Inflammatory macrophage (primary cell): ENCODE measurements at regions not wholly inside any gene's neighbourhood (a gene's known extent, or its start where the extent isn't known, plus 50 kb on each side); places are given as distances from the start of the nearest gene placed in this dataset.

ENCODE experiments used
- DNase-seq, 2 donors: peaks; one replicate each; pipeline ENCODE4 v3.0.0-alpha.2; 2020 to 2022

DNA sequence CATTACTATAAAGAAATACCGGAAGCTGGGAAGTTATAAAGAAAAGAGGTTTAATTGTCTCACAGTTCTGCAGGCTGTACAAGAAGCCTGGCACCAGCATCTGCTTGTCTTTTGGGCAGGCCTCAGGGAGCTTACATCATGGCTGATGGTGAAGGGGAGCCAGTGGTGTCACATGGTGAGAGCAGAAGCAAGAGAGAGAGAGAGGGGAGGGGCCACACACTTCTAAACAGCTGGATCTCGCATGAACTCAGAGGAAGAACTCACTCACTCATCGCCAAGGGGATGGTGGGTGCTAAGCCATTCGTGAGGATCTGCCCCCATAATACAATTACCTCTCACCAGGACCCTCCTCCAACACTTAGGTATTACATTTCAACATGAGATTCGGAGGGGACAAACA, 51.8 kb upstream of the ANKRD34C start:
- no peak for DNase-seq

DNA sequence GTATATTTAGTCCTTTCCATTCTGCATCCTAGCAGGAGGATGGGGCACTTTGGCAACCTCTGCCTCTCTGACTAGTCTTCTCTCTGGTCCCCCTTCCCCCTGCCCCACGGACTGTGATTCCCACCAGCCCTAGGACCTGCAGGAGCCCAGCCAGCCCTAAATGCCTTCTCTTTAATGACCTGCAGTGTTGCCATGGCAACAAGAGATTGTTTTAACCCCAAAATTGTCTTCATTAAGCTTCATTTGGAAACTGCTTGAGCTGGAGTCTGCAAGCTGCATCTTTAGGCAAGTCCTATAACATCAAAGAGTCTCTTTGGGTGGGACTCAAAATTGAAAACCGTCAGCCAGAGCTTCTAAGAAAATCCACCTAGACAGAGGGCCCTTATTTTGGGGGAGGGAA, 59.7 kb upstream of the ANKRD34C start:
- DNase-seq = no peak

DNA sequence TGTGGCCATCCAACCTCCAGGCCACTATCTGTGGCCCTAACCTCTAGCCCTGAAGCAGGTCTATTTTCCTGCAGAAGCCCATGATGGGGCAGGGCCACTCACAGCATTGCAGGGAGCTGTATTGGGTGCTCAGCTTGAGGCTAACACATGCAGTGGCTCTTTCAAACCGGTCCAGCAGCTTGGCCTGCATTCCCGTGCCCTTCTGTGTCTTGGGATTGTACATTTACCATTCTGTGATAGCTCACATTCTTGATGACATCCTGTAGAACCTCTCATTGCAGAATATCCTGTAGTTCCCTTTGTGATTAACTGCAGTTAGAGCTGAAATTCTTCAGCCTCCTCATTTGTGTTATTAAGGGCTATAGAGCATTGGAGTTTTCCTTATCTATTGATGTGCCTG, 60.8 kb upstream of the ANKRD34C start:
- DNase-seq = no peak

DNA sequence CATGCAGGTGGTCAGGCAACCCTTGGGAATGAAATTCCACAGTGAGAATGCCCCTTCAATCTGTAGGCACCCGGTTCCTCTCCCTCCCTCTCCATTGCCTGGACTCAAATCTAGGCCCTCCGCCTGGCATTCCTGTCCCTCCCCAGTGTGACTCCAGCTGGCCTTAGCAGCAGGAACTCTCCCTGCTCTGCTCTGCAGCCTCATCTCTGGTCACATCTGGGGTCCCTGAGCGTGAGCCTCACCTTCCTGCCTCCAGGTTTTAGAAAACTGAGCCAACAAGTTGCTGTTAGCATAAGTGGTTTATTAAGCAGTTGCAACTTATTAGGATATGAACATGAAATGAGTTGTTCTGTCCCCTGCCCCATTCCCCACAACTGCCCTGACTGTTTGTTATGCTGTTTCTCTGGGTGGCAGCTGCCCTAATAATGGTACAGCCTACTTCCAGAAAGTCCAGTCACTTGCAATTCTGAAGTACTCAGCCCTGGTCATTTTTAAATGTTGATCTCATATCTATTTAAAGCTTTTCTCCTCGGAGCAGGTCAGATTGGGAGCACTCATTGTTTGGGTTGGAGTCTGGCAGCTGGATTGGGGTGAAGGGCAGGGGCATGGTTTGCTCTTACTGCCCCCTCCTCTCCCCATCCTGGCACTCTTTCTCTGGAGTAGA, 63.0 kb upstream of the ANKRD34C start:
- DNase-seq = no peak

DNA sequence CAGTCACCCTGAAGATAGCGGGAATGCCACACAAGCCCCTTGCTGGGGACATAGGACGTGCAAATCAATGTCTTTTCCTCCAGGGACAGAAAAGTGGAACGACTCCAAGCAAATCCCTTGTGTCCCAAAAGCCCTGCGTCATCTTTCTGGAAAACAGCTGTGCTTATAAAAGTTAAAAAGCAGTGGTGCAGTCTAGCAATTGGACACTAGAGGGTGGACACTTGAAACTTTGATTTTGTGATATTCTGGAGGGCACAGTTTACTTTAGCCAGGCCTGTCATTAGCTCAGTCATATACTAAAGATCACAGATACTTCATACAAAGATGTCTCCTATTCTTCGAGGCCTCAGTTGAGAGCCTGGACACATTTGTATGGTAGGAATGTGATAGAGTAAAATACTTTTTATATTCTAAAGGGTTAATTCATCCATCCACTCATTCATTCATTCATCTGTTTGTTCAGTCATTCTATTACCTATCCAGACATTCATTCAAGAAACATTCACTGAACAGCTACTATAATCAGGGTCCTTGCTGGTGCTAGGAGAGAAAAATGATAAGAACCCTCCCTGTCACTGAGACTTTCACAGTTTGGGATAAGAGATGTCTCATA, 63.8 kb upstream of the ANKRD34C start:
- DNase-seq = no peak

DNA sequence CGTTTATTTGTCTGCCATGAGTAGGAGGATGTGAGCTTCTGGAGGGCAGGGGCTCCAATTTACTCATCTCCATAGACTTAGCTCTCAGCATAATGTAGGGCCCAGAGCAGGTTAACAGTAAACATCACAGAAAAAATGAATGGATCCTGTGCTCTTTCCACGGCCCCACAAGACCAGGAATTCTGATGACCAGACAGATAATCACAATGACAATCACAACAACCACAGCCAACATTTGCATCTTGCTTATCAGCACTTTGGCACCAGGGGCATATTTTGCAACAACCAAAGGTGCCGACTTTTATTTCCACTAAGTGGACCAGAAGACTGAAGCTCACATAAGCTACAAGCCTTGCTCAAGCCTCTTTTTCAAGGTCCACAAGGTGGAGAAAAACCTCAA, 68.9 kb upstream of the ANKRD34C start:
- no peak for DNase-seq

DNA sequence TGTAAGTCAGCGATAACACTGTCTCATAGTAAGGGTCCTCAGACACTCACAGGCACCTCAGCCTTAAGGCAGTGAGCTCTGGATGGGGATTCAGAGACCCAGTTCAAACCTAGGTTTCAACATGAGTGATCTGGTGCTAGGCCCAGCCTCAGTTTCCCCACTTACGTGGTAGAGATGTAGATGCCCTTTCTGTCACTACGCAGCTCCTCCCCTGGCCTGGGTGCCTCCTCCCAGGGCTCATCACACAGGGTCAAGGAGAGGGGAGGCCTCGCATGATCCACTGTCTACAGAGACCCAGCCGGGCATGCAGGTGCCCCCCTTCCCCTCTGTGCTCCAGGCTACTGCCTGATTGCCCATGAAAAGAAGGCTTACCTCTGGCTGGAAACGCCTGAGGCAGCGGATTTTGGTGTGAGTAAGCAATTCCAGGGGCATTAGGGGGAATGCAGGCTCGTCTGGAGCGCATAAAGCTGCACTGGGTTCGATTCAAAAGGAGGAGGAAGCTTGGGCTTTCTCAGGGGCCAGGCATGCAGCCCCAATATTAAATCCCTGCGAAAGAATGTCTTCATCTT, 69.8 kb upstream of the ANKRD34C start:
- no peak for DNase-seq

DNA sequence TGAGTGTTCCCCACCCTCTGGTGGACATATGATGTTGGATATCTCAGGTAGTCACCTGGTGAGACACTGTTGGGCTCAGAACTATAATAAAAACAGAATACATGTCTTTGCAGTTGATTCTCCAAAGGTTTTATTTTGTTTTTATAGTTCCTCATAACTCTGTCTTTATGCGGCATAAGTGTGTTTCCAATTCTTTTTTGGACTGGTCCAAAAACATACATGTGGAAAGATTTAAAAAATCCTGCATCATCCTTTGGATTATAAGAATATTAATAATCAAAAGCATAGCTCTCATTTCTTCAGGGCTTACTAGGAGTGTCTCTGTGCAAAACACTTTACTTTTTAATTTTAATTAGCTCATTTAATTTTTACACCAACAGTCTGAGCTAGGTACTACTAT, 71.0 kb upstream of the ANKRD34C start:
- no peak for DNase-seq

DNA sequence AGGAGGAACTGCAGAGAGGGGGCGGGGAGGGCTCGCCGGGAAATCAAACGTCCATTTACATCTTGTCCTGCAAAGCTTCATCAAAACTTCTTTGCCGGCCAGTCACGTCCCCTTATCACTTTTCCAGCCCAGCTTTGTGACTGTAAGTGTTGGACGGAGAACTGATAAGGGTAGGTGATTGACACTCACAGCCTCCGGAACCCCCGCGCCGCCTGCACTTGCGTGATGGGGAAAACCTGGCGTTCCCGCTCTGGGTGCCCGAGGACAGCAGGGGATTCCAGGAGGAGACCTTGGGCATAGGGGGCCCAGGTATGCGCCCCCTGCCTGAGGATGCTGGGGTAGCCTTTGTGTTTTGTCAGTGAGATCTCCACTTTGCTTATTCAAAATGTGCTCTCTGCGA, 72.8 kb upstream of the ANKRD34C start:
- DNase-seq = no peak

DNA sequence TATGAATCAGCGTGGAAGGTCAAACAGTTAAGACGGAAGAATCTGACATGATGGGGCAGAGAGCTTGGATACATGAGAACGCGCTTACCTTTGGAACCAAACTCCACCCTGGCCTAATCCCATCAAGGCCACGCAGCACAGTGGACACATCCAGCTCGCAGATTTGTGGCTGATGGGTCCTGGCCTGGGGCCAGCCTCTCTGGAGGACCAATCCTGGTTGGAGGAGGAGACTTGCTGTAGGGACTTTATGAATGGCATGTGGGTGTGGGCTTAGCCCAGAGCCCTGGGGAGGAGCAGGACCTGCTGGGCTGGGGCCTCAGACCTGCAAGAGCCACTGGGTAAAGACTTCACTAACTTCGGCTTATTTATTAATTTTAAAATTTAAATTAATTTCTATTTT, 73.4 kb upstream of the ANKRD34C start:
- no peak for DNase-seq

DNA sequence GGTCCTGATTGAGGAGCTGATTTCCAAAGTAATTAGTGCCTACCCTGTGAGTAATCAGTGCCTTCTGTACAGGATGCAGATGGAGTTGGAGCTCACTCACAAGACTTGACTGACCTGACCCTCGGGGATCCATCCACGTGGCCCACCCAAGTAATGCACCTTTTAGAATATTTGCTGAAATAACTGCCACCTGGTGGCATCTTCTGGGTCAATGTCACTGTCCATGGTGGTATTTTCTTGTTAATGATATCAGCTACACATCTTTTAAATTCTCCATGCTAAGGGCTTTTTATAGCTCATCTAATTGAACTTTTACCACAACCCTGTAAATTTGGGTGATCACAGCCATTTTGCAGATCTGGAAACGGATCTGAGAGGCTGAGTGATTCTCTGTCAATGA, 74.3 kb upstream of the ANKRD34C start:
- DNase-seq = no peak

DNA sequence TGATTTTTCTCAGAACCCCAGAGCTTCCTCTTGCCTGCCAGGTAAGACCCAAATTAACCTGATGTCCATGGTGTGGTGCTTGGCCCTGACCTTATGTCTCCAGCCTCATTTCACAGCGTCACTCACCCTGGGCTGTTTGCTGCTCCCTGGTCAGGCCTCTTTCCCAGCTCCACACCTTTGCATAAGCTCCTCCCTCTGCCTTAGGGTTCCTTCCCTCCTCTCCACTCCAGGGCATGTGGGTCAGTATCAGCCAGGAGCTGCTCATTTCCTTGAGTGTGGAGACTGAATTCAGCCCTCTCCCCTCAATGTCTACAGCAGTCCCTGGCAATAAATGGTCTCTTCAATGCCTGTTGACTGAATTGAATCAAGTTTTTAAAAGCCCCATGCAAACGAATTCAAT, 75.6 kb upstream of the ANKRD34C start:
- no peak for DNase-seq

DNA sequence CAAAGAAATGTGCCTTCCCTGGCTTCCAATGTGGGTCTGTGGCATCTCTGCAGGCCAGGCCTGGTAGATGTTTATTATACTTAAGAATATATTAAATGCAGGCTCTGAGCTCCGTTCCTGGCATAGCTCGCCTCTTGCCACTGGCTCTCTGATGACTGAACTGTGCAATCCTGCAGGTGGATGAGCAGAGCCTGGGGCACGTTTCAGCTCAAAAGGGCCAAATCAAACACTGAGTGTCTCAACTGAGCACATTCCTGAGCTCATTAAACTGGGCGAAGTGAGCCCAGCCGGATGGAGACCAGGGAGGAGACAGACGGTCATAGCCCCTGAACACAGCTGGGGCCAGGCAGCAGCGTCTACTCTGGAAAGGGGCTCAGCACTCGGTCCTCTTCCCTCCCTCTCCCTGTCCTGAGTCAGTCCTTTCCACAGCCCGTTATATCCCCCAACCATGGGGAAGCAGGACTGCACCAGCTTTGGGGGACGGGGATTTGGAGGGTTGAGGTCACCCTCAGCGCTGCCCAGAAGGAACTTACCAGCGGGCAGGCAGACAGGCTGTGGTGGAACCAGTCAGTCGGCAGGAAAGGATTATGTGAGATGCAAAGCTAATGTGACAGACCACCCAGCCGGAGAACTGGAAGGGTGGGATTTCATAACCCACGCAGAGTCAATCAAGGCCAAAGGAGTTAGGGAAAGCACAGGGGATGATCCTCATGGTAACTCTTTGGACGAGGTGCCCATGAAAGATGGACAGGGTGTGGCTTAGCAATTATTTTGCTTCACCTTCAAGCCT, 77.4 kb upstream of the ANKRD34C start:
- no peak for DNase-seq

DNA sequence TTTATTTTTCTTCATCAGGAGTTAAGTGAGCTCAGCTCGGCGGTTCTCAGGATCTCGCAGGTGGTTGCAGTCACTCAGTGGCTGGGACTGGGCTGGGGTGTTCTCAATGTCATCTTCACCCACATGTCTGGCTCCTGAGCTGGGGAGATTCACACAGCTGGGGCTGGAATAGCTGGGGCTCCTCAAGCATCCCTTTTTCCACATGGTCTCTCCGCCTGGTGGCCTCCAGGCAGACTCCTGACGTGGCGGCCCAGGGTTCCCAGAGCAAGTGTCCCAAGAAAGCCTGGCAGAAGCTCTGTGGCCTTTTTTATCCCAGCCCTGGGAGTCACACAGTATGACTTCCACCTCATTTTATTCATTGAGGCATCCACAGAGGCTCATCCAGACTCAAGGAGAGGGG, 84.1 kb upstream of the ANKRD34C start:
- no peak for DNase-seq

DNA sequence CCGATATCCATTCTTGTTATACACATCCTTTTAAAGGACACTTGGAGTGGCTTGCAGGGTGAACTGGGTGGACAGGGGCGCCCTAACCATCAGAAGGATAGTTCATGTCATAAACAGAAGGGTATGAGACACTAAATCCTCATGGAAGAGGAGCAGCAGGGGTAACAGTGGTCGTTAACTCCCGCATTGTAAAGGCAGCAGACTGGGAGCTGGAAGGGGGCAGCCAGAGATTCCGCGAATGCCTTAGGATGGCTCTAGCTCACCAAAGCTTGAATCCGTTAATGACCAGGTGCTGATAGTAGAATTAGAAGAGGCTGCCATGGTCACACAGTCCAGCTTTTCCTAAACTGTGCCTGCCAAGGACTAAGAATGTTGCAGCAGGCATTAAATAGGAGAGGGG, 85.2 kb upstream of the ANKRD34C start:
- DNase-seq = no peak

DNA sequence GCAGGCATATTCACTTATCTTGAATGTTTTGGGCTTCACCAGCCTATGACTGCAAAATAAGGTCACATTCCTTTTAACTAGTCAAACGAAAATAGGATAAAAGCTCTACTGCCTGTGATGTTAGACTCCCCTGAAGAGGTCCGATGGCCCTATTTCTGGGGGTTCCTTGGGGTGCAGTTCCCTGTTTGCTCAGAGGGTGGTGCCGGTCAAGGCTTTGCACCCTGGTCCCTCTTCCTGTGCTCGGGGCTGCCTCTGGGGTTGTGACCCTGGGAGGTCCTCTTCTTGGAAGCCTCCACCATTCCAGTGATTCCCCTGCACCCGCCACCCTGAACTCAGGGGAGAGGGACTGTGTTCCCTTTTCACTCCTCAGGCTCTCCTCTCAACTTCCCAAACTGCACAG, 86.7 kb upstream of the ANKRD34C start:
- no peak for DNase-seq

DNA sequence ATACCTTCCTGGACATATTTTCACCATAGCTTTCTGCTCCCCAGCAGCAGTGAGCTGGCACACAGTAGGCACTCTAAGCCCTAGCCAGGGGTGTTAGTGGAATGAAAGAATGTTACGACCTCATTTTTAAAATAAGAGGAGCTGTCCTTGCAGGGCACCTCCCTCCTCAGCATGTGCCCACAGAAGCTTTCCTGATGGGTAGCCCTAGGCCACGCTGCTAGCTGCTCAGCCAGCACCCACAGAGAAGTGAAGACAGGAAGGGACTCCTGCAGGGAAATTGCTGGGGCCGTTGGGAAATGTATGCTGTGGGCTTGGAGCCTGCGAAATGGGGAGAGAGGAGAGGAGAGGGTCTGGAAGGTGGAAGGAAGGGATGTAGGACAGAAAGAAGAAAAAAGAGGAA, 87.3 kb upstream of the ANKRD34C start:
- no peak for DNase-seq

DNA sequence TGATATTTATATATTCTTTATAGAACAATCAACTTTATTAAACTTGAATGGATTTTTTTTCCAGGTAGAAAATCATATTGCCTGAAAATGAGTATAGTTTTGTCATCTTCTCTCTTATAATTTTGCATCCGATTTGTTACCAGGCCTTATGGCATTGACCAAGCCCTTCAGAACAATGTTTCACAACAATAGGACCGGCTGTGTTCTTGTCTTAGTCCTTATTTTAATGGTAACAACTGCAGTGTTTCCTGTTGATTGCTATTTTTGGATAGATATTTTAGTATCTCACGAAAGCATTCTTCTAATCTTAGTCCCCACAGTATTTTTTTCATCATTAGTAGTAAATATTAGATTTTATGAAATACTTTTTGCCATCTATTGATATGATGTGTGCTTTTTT, 88.1 kb upstream of the ANKRD34C start:
- DNase-seq = no peak

DNA sequence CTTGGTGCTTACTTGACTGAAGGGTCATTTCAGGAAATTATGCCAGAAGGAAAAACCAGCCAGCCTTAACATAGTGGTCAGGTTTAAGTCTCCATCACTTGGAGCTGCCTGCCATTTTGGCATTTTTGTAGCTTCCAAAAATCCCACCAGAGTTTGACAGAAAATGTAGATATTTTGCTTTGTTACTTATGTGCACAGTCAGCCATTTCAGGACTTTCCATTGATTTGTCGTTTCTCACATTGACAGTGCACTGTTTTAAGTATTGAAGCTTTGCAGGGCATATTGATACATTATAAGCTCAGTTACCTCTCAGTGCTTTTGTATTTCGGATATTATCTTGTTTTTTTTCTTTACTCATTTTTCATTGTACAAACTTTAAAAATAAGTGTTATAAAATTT, 89.0 kb upstream of the ANKRD34C start:
- no peak for DNase-seq

DNA sequence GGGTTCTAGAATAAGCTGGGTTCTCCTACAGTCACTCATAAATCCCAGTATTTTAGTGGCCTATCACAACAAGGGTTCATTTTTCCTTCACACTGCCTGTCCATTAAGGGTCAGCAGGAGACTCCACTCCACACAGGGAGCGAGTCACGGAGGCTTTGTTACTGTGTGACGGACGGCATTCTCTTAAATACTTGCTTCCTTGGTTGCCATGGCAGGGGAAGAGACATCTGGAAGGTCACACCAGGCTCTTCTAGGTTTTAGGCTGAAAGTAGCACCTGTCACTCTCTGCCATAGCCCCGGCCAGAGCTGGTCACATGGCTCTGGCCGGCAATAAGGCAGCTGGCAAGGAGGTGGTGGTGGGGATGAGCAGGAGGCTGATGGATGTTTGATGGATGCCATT, 89.4 kb upstream of the ANKRD34C start:
- DNase-seq = no peak

DNA sequence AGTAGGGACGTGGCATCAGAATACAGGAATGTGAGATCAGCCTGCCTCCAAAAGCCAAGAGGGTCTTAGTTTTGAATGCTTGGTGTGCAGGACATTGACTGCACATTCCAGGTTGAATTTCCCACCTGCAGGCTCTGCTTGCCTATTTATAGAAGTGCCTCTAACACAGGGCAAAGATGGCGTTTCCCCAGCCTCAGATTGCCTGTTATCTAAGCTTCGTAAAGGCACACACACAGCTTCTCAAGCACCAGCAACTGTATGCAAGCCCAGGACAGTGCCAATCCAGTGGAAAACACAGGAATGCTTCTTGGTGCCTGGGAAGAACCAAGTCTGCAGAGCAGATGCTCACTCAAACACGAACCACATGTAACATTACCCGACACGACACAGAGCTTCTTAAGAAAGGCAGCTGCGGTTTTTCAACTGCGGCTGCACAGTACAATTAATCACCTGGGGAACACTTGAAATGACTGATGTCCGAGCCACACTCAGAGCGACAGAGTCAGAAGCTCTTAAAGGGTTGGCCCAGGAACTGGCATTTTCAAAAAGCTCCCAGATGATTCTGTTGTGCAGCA, 90.0 kb upstream of the ANKRD34C start:
- DNase-seq = no peak

DNA sequence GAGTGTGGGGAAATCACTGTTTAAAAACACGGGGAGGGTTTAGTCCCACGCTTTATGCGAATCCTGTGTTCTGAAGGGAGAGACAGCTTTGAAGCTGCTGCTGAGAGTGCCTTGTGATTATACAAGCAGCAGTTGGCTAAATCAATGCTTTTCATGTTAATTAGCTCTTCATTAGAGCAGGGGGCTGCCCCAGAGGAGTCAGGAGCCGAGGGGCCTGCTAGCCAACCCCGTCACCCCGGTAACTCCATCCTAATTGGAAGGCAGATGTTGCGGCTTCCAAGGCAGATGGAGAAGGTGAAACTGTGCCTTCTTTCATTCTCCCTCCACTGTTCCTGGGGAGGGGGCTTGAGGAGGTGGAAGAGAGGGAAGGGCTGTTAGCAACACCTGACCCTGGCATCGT, 92.4 kb upstream of the ANKRD34C start:
- no peak for DNase-seq

DNA sequence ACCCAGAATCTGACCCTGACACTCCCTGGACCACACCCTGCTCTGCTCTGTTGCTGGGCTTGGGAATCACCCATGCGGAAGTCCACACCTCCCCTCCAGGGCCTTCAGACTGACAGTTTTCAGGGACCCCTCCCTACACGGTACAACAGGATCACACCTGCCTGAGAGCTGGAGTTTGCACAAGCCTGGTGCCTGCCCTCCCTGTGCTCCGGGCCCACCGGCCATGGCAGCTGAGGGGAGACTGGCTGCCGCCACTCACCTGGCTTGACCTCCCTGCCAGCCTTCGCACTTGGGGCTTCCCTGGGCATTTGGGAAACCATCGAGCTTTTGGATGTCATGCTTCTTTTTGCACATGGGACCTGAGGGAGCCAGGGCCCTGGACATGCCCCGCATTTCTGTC, 95.9 kb upstream of the ANKRD34C start:
- DNase-seq = no peak

DNA sequence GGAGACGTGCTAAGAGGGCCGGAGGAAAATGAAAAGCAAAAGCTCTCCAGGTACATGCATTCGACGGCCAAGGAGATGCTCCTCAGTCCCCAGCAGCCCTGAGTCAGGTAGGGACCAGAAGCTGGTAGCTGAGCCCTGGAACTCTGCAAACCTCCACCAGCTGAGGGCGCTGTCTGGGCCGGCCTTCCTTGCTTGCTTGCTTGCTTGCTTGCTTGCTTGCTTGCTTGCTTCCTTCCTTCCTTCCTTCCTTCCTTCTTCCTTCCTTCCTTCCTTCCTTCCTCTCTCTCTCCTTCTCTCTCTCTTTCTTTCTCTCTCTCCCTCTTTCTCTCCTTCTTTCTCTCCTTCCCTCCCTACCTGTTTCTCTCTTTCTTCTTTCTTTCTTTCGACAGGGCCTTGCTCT, 94.6 kb upstream of the RASGRF1 start:
- no peak for DNase-seq
